ENCODE measurements at regions not wholly inside any gene's neighbourhood (a gene's known extent, or its start where the extent isn't known, plus 50 kb on each side); places are given as distances from the start of the nearest gene placed in this dataset.

DNA sequence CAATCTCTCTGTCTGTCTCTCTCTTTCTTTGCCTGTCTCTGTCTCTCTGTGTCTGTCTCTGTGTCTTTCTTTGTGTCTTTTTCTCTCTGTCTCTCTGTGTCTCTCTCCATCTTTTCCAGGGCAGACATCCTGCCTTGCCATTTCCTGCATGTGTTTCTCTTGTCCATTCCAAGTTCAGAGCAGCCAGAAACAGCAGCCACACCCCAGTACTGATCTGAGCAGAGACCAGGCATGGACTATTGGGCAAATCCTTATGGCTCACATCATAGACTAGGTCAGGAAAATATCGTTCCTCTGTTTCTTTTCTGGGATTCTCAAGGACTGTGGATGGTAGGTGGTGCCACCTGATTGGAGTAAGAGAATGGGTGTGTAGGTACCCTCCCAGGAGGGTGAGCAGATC is 95.8 kb downstream of the RAMP3 start:
- no peaks in the 10 kb centered on the region for H3K4me1 Mint-ChIP-seq
- H3K36me3 Mint-ChIP-seq = no peaks in the 10 kb centered on the region
- H3K27me3 Mint-ChIP-seq (ENCODE audit: low read depth) = no peaks in the 10 kb centered on the region; the same call in 1 of the 2 replicates
- no peak overlapping the region for H3K4me3 Mint-ChIP-seq
- peaks cover 6% of the 10 kb centered on the region for H3K9me3 Mint-ChIP-seq
- DNase-seq (ENCODE audit: low spot score) = no peak
- TF ChIP-seq JUN (CRISPR knock-in tag; IDR thresholded peaks at IDR 0.05) (no peak), ZNF138 (CRISPR knock-in tag; conservative IDR thresholded peaks at IDR 0.05) (no peak), TEAD4 (CRISPR knock-in tag; IDR thresholded peaks at IDR 0.05) (no peak), FOXK1 (CRISPR knock-in tag; IDR thresholded peaks at IDR 0.05) (no peak), MXD4 (CRISPR knock-in tag; IDR thresholded peaks at IDR 0.05; ENCODE audit: borderline replicate concordance) (no peak), GABPB1 (CRISPR knock-in tag; IDR thresholded peaks at IDR 0.05) (no peak)
- TF ChIP-seq, protein P1, sequence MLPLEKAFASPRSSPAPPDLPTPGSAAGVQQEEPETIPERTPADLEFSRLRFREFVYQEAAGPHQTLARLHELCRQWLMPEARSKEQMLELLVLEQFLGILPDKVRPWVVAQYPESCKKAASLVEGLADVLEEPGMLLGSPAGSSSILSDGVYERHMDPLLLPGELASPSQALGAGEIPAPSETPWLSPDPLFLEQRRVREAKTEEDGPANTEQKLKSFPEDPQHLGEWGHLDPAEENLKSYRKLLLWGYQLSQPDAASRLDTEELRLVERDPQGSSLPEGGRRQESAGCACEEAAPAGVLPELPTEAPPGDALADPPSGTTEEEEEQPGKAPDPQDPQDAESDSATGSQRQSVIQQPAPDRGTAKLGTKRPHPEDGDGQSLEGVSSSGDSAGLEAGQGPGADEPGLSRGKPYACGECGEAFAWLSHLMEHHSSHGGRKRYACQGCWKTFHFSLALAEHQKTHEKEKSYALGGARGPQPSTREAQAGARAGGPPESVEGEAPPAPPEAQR (CRISPR knock-in tag; IDR thresholded peaks at IDR 0.05) = no peak
- TF ChIP-seq, protein P2, sequence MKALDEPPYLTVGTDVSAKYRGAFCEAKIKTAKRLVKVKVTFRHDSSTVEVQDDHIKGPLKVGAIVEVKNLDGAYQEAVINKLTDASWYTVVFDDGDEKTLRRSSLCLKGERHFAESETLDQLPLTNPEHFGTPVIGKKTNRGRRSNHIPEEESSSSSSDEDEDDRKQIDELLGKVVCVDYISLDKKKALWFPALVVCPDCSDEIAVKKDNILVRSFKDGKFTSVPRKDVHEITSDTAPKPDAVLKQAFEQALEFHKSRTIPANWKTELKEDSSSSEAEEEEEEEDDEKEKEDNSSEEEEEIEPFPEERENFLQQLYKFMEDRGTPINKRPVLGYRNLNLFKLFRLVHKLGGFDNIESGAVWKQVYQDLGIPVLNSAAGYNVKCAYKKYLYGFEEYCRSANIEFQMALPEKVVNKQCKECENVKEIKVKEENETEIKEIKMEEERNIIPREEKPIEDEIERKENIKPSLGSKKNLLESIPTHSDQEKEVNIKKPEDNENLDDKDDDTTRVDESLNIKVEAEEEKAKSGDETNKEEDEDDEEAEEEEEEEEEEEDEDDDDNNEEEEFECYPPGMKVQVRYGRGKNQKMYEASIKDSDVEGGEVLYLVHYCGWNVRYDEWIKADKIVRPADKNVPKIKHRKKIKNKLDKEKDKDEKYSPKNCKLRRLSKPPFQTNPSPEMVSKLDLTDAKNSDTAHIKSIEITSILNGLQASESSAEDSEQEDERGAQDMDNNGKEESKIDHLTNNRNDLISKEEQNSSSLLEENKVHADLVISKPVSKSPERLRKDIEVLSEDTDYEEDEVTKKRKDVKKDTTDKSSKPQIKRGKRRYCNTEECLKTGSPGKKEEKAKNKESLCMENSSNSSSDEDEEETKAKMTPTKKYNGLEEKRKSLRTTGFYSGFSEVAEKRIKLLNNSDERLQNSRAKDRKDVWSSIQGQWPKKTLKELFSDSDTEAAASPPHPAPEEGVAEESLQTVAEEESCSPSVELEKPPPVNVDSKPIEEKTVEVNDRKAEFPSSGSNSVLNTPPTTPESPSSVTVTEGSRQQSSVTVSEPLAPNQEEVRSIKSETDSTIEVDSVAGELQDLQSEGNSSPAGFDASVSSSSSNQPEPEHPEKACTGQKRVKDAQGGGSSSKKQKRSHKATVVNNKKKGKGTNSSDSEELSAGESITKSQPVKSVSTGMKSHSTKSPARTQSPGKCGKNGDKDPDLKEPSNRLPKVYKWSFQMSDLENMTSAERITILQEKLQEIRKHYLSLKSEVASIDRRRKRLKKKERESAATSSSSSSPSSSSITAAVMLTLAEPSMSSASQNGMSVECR (CRISPR knock-in tag; IDR thresholded peaks at IDR 0.05; ENCODE audit: borderline replicate concordance) = no peak
- TF ChIP-seq, protein P3, sequence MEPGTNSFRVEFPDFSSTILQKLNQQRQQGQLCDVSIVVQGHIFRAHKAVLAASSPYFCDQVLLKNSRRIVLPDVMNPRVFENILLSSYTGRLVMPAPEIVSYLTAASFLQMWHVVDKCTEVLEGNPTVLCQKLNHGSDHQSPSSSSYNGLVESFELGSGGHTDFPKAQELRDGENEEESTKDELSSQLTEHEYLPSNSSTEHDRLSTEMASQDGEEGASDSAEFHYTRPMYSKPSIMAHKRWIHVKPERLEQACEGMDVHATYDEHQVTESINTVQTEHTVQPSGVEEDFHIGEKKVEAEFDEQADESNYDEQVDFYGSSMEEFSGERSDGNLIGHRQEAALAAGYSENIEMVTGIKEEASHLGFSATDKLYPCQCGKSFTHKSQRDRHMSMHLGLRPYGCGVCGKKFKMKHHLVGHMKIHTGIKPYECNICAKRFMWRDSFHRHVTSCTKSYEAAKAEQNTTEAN (CRISPR knock-in tag; IDR thresholded peaks at IDR 0.05) = no peak
- TF ChIP-seq, protein P4, sequence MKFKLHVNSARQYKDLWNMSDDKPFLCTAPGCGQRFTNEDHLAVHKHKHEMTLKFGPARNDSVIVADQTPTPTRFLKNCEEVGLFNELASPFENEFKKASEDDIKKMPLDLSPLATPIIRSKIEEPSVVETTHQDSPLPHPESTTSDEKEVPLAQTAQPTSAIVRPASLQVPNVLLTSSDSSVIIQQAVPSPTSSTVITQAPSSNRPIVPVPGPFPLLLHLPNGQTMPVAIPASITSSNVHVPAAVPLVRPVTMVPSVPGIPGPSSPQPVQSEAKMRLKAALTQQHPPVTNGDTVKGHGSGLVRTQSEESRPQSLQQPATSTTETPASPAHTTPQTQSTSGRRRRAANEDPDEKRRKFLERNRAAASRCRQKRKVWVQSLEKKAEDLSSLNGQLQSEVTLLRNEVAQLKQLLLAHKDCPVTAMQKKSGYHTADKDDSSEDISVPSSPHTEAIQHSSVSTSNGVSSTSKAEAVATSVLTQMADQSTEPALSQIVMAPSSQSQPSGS (CRISPR knock-in tag; IDR thresholded peaks at IDR 0.05; ENCODE audit: borderline replicate concordance, low read depth) = no peak
- TF ChIP-seq, protein P5, sequence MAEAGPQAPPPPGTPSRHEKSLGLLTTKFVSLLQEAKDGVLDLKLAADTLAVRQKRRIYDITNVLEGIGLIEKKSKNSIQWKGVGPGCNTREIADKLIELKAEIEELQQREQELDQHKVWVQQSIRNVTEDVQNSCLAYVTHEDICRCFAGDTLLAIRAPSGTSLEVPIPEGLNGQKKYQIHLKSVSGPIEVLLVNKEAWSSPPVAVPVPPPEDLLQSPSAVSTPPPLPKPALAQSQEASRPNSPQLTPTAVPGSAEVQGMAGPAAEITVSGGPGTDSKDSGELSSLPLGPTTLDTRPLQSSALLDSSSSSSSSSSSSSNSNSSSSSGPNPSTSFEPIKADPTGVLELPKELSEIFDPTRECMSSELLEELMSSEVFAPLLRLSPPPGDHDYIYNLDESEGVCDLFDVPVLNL (CRISPR knock-in tag; IDR thresholded peaks at IDR 0.05; ENCODE audit: borderline replicate concordance, low read depth) = no peak
- TF ChIP-seq, protein P6, sequence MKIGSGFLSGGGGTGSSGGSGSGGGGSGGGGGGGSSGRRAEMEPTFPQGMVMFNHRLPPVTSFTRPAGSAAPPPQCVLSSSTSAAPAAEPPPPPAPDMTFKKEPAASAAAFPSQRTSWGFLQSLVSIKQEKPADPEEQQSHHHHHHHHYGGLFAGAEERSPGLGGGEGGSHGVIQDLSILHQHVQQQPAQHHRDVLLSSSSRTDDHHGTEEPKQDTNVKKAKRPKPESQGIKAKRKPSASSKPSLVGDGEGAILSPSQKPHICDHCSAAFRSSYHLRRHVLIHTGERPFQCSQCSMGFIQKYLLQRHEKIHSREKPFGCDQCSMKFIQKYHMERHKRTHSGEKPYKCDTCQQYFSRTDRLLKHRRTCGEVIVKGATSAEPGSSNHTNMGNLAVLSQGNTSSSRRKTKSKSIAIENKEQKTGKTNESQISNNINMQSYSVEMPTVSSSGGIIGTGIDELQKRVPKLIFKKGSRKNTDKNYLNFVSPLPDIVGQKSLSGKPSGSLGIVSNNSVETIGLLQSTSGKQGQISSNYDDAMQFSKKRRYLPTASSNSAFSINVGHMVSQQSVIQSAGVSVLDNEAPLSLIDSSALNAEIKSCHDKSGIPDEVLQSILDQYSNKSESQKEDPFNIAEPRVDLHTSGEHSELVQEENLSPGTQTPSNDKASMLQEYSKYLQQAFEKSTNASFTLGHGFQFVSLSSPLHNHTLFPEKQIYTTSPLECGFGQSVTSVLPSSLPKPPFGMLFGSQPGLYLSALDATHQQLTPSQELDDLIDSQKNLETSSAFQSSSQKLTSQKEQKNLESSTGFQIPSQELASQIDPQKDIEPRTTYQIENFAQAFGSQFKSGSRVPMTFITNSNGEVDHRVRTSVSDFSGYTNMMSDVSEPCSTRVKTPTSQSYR (CRISPR knock-in tag; IDR thresholded peaks at IDR 0.05) = no peak
- ChIA-PET POLR2A (no interaction called here), CTCF (interaction anchor here (0.8 kb wide), 1 partner anchor 36 kb away, joined by 3 read pairs; no protein-coding TSS in a partner anchor)
- no peak overlapping the region for H3K27ac Mint-ChIP-seq
- ATAC-seq = no peak

DNA sequence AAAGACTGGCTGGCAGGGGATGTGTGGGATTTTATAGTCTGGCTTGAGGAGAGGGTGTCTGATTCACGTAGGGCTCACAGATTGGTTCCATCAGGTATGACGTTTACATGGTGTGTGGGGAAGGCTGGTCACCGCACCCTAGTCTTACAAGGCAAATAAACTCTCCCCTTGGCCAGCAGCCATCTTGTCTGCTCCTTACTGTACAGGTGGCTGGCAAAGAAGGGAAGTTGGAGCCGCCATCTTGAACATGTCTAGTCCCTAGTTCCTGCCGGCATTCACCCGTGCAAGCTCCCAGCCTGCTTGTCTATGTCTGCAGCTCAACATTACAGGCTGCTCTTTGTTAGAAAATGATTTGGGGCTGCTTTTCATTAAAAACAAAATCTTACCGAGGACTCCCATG is 97.6 kb downstream of the RAMP3 start:
- Mint-ChIP-seq H3K27me3 (ENCODE audit: low read depth) (peaks cover 13% of the 10 kb centered on the region), H3K4me1 (peaks cover 4% of the 10 kb centered on the region), H3K27ac (no peak overlapping the region), H3K4me3 (no peak overlapping the region), H3K9me3 (peaks cover 6% of the 10 kb centered on the region), H3K36me3 (no peaks in the 10 kb centered on the region)
- ChIA-PET POLR2A (no interaction called here), CTCF (no interaction called here)
- DNase-seq (ENCODE audit: low spot score) (no peak), ATAC-seq (no peak)
- TF ChIP-seq NFATC4 (CRISPR knock-in tag; IDR thresholded peaks at IDR 0.05) = no peak
- TF ChIP-seq, protein P7, sequence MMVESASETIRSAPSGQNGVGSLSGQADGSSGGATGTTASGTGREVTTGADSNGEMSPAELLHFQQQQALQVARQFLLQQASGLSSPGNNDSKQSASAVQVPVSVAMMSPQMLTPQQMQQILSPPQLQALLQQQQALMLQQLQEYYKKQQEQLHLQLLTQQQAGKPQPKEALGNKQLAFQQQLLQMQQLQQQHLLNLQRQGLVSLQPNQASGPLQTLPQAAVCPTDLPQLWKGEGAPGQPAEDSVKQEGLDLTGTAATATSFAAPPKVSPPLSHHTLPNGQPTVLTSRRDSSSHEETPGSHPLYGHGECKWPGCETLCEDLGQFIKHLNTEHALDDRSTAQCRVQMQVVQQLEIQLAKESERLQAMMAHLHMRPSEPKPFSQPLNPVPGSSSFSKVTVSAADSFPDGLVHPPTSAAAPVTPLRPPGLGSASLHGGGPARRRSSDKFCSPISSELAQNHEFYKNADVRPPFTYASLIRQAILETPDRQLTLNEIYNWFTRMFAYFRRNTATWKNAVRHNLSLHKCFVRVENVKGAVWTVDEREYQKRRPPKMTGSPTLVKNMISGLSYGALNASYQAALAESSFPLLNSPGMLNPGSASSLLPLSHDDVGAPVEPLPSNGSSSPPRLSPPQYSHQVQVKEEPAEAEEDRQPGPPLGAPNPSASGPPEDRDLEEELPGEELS (CRISPR knock-in tag; IDR thresholded peaks at IDR 0.05) = no peak
- no peak for TF ChIP-seq FOXJ3 (CRISPR knock-in tag; IDR thresholded peaks at IDR 0.05; ENCODE audit: borderline replicate concordance)
- TF ChIP-seq, protein P8, sequence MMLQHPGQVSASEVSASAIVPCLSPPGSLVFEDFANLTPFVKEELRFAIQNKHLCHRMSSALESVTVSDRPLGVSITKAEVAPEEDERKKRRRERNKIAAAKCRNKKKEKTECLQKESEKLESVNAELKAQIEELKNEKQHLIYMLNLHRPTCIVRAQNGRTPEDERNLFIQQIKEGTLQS (CRISPR knock-in tag; conservative IDR thresholded peaks at IDR 0.05) = no peak
- no peak for TF ChIP-seq ZBTB21 (CRISPR knock-in tag; IDR thresholded peaks at IDR 0.05; ENCODE audit: borderline replicate concordance)
- TF ChIP-seq SMAD3 (CRISPR knock-in tag; IDR thresholded peaks at IDR 0.05; ENCODE audit: borderline replicate concordance) = no peak
- no peak for TF ChIP-seq ZNF263 (CRISPR knock-in tag; IDR thresholded peaks at IDR 0.05; ENCODE audit: low read depth)

Data from WTC11 (cell line).